CD4-positive, alpha-beta T cell treated with Interleukin-10 for 1 hour (primary cell): ENCODE measurements at regions not wholly inside any gene's neighbourhood (a gene's known extent, or its start where the extent isn't known, plus 50 kb on each side); places are given as distances from the start of the nearest gene placed in this dataset.
"Not testable (repeated sequence)": the region's sequence is repeated elsewhere in the genome, so short reads cannot be mapped to it uniquely, and the experiment has no call there.

ENCODE experiments used
- DNase-seq: peaks from one replicate; pipeline ENCODE4 v3.0.0-alpha.2; 2020

GRCh38 chr4:54587107-54587891 is 70.5 kb upstream of the KIT start:
- no peak for DNase-seq

- no peak for DNase-seq
Measured at GRCh38 chr4:54588404-54588803, 69.4 kb upstream of the KIT start.

- DNase-seq, result no peak
Measured at GRCh38 chr4:54589586-54589985, 68.2 kb upstream of the KIT start.

- DNase-seq, result no peak
Measured at GRCh38 chr4:54593795-54594322, 63.9 kb upstream of the KIT start.

- no peak for DNase-seq
Measured at GRCh38 chr4:54596201-54596600, 61.6 kb upstream of the KIT start.

GRCh38 chr4:54597678-54598077 is 60.1 kb upstream of the KIT start:
- DNase-seq, result not testable (repeated sequence)

- DNase-seq, result not testable (repeated sequence)
Measured at GRCh38 chr4:54602175-54602574, 55.6 kb upstream of the KIT start.

GRCh38 chr4:54607067-54607466 is 50.7 kb upstream of the KIT start:
- no peak for DNase-seq

- no peak for DNase-seq
Measured at GRCh38 chr4:54607521-54607920, 50.2 kb upstream of the KIT start.
